ENCODE measurements at regions not wholly inside any gene's neighbourhood (a gene's known extent, or its start where the extent isn't known, plus 50 kb on each side); places are given as distances from the start of the nearest gene placed in this dataset.
"Not testable (repeated sequence)": the region's sequence is repeated elsewhere in the genome, so short reads cannot be mapped to it uniquely, and the experiment has no call there.

DNA sequence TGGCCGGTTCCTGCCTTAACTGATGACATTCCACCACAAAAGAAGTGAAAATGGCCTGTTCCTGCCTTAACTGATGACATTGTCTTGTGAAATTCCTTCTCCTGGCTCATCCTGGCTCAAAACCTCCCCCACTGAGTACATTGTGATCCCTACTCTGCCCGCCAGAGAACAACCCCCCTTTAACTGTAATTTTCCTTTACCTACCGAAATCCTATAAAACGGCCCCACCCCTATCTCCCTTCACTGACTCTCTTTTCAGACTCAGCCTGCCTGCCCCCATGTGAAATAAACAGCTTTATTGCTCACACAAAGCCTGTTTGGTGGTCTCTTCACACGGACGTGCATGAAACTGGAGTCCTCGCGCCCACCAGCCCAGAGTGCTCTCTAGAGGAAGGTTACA lies 166.5 kb downstream of the ADRA2C start:
- not testable (repeated sequence) for DNase-seq (ENCODE audit: low spot score)

DNA sequence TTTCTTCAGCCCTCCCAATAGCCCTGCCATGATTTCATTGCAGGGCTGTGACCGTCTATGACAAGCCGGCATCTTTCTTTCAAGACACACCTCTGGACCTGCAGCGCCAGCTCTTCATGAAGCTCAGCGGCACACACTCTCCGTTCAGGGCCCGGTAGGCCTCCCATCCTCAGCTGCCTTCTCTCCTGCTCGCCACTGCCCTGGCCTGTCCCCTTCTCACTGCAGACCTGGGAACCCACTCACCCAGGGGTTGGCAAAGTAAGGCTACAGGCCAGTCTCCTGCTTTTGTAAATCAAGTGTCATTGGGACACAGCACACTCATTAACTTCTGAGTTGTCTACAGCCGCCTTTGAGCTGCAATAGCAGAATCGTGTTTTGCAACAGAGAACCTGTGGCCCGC lies 169.2 kb downstream of the ADRA2C start:
- DNase-seq (ENCODE audit: low spot score), result not testable (repeated sequence)

- DNase-seq (ENCODE audit: low spot score), result no peak
These were observed 170.0 kb downstream of the ADRA2C start for GRCh38 chr4:3936184-3936583.

- not testable (repeated sequence) for DNase-seq (ENCODE audit: low spot score)
These were observed 171.8 kb downstream of the ADRA2C start for GRCh38 chr4:3937849-3938562.

DNA sequence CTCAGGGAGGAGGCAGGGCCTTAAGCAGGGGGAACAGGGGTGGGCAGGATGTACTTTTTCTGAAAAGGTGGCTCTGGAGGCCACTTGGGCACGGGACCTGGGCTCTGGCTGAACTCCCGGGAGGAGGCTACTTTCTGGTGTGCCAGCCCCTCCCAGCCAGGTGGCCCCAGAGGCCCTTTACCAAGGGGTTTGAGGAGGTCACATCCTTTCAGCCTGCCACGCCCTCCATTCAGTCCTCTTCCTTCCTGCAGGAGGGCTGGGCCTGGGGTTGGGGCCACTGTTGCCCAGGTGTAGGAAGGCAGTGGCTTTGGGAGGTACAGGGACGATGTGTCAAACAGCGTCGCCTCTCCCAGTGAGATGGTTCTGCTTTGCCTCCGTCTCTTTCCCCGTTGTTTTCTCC lies 172.5 kb downstream of the ADRA2C start:
- not testable (repeated sequence) for DNase-seq (ENCODE audit: low spot score)

- not testable (repeated sequence) for DNase-seq (ENCODE audit: low spot score)
These were observed 173.9 kb downstream of the ADRA2C start for GRCh38 chr4:3939954-3940591.

GRCh38 chr4:3941735-3942522 lies 175.7 kb downstream of the ADRA2C start:
- not testable (repeated sequence) for DNase-seq (ENCODE audit: low spot score)

DNA sequence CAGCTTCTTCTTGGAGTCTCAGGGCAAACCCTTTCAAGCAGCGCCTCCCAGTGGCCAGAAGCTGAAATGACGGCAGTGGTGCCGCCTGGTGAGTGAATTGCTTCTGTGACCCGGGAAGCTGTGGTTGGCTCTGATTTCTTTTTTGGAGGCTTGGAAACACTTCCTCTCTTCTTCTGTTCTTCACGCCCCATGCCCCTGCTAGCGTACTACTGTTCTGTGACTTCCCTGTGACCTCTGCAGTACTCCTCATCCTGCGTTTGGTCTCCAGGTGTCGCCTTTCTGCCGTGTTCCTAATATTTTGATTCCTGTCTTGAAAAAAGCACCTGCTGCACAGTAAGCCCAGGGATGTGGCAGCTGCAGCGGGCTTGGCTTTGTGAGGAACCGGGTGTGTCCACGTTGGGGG lies 176.4 kb downstream of the ADRA2C start:
- DNase-seq (ENCODE audit: low spot score), result peak; percentile 59

GRCh38 chr4:3943051-3943450 lies 176.9 kb downstream of the ADRA2C start:
- DNase-seq (ENCODE audit: low spot score), result not testable (repeated sequence)

DNA sequence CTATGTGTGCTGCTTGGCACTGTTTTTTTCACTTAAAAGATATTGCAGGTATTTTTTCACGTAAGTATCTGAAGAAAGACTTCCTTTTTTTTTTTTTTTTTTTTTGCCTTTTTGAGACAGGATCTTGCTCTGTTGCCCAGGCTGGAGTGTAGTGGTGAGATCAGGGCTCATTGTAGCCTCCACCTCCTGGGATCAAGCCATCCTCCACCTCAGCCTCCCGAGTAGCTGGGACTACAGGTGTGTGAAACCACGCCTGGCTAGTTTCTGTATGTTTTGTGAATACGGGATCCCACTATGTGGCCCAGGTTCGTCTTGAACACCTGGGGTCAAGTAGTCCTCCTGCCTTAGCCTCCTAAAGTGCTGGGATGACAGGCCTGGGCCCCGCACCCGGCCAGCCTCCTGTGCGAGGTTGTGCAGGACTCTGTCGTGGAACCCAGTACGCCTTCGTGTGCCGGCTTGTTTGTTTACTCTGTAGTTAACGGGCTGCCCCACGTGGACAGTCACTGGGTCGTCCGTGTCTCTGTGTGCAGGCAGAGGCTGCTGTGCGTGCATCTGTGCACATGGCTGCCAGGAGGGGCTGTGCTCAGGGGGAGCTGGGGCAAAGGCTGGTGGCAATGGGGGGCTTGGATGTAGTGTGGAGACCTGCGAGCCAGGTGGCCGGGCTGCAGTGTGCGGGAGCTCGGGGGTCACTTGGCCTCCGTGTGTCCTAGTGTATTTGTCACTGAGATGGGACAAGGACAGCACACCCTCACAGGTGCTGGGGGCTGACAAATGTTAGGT lies 179.5 kb downstream of the ADRA2C start:
- no peak for DNase-seq (ENCODE audit: low spot score)

GRCh38 chr4:3946553-3946952 lies 180.4 kb downstream of the ADRA2C start:
- not testable (repeated sequence) for DNase-seq (ENCODE audit: low spot score)

DNA sequence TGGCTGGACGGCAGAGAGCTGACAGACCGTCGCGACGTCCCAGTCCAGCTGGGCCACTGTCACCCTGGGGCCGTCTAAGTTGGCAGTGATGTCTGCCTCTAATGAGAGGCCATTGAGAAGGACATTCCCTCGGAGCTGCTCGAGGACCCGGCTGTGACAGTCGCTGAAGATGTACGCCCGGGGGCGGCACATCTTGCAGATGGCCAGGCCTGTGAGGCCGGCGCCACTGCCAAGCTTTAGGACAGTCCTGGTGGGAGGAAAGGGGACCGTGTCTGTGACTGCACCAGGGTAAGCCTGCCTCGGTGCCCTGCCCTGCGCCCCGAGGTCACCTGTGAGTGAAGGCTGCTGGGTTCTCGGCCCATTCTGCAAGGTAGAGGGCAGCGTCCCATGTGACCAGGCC lies 181.6 kb downstream of the ADRA2C start:
- not testable (repeated sequence) for DNase-seq (ENCODE audit: low spot score)

DNA sequence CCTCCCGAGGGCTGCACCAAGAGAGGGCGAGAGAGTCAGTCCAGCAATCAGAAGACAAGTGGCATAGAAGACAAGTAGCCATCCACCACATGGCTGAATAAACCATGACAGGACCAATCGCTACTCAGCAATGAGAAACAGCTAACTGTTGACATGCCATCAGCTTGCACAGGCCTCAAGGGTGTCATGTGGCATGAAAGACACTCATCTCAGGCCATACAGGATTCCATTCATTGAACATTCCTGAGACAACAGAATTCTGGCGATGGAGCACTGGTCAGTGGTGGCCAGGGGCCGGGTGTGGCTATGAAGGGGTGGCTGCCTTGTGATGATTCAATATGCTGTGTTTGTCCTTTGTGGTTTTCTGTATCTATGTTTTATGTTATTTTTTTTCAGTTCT lies 182.0 kb downstream of the ADRA2C start:
- DNase-seq (ENCODE audit: low spot score), result not testable (repeated sequence)

DNA sequence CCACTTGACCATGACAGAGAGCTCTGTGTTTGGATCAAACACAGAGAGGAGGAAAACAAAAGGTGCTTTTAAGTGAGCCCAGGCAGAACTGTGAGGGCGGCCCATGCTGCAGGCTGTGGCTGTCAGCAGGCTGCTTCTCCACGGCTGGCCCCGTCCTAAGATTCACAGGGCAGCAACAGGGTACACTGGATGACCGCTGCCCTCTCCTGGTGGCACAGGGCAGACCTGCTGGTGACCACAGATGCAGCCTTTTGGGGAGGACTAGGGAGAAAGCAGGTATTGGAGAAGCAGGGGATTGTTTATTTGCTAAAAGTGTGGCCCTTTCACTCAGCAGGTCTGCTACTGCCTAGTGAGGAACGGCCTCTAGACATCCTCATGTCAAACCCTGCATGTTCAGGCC lies 183.7 kb downstream of the ADRA2C start:
- DNase-seq (ENCODE audit: low spot score), result not testable (repeated sequence)

GRCh38 chr4:3952443-3953139 lies 186.4 kb downstream of the ADRA2C start:
- not testable (repeated sequence) for DNase-seq (ENCODE audit: low spot score)

GRCh38 chr4:3953140-3953489 lies 186.9 kb downstream of the ADRA2C start:
- DNase-seq (ENCODE audit: low spot score), result not testable (repeated sequence)

- peak; percentile 68 for DNase-seq (ENCODE audit: low spot score)
These were observed 188.5 kb downstream of the ADRA2C start for GRCh38 chr4:3954540-3955320.

- DNase-seq (ENCODE audit: low spot score), result peak; percentile 85
These were observed 189.4 kb downstream of the ADRA2C start for GRCh38 chr4:3955321-3956164.

- not testable (repeated sequence) for DNase-seq (ENCODE audit: low spot score)
These were observed 190.1 kb downstream of the ADRA2C start for GRCh38 chr4:3956165-3956867.

Measured in germinal center (tissue), 1 donor.